Umbilical cord (tissue), 1 donor: ENCODE measurements at regions not wholly inside any gene's neighbourhood (a gene's known extent, or its start where the extent isn't known, plus 50 kb on each side); places are given as distances from the start of the nearest gene placed in this dataset.
"Not testable (repeated sequence)": the region's sequence is repeated elsewhere in the genome, so short reads cannot be mapped to it uniquely, and the experiment has no call there.

ENCODE experiments used
- DNase-seq: peaks from one replicate; pipeline ENCODE4 v3.0.0-alpha.2; 2015; ENCODE audit warnings: low spot score

DNA sequence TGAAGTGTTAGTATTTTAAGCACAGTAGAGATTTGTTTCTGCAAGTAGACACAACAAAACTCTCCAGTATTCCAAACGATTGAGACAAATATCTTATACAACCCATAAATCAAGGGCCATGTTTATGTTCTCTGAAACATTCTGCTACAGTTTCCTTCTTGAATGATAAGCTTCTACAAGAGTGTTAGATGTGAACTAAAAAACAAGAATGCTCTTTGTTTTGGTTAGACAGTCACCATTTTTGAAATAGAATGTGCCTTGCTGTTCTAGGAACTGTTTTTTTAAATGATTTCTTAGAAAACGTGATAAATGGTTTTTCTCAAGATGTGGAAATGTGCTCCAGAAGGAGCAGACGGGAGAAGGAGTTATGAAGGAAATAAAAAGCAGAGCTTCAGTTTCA is 1656.3 kb upstream of the FLRT2 start:
- no peak for DNase-seq

DNA sequence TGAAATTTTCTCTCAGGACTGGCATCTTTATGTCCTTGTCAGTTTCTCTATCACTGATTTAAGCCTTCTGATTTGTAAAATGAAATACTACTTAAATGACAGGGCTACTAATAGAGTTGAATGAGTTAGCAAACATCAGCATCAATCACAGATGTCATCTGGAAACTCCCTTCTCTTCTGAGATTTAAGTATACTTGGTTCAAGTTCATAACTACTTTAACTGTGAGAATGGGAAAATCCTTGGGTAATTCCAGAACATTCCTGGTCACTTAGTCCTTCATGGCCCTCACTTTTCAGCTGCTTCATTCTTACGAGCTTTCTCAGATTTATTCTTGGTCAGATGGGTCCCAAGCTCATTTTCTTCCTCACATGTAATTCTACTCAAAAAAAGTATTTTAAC is 1655.3 kb upstream of the FLRT2 start:
- DNase-seq: peak; percentile 35

- DNase-seq: no peak
Measured at GRCh38 chr14:83883732-83884131, 1646.2 kb upstream of the FLRT2 start.

GRCh38 chr14:83885837-83886293 is 1644.1 kb upstream of the FLRT2 start:
- no peak for DNase-seq

- DNase-seq: no peak
Measured at GRCh38 chr14:83887866-83888265, 1642.1 kb upstream of the FLRT2 start.

- no peak for DNase-seq
Measured at GRCh38 chr14:83893447-83893846, 1636.5 kb upstream of the FLRT2 start.

DNA sequence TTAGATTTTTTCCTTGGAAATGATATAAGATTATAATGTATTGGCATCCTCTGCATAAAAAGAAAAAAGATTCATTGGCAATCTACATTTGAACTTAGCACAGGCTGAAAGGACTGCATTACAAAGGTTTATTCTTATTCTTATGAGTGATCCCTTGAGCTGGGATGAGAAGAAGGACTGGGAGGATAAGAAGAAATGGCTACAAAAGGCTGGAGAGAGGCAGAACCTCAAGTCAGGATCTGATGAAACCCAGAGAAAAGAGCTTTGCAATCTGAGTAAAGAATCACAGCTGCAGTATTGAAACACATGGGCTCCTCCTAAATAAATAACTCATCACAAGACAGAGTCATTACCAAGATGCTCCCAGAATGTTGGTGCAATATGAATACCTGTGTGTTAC is 1635.4 kb upstream of the FLRT2 start:
- peak; percentile 92 for DNase-seq

- not testable (repeated sequence) for DNase-seq
Measured at GRCh38 chr14:83898558-83898957, 1631.4 kb upstream of the FLRT2 start.

- no peak for DNase-seq
Measured at GRCh38 chr14:83899706-83900105, 1630.2 kb upstream of the FLRT2 start.

DNA sequence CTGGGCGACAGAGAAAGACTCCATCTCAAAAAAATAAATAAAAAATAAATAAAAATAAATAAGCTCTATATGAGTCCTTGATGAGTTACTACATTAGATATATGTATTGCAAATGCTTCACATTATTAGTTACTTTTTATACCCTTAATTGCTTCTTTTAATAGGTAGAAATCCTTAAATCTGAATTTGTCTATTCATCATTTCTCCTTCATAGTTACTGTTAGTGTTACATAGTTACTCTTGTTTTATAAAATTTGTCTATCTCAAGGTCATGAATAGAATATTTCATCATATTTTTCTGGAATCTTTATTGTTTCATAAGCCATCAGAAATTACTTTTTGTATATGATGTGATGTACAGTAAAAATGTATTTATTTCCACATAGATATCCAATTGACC is 1624.8 kb upstream of the FLRT2 start:
- DNase-seq: no peak

DNA sequence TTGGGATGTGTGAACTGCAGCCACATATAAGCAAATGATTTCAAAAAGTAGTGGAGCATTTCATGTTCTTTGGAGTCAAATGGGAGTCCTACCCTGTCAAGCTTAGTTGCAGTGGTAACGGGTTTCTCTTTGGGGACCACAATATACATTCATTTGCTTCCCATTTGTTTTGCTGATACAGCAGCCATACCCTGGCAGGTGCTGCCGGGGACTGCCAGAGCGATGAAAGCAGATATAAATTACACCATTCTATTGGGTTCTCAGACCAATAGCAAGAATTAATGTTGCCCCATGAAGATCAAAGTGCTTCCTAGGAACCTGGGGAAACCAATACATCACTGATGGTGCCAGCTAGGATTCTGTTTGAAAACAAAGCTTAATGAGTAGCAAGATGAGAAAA is 1621.5 kb upstream of the FLRT2 start:
- no peak for DNase-seq

- DNase-seq: no peak
Measured at GRCh38 chr14:83909507-83909906, 1620.4 kb upstream of the FLRT2 start.

DNA sequence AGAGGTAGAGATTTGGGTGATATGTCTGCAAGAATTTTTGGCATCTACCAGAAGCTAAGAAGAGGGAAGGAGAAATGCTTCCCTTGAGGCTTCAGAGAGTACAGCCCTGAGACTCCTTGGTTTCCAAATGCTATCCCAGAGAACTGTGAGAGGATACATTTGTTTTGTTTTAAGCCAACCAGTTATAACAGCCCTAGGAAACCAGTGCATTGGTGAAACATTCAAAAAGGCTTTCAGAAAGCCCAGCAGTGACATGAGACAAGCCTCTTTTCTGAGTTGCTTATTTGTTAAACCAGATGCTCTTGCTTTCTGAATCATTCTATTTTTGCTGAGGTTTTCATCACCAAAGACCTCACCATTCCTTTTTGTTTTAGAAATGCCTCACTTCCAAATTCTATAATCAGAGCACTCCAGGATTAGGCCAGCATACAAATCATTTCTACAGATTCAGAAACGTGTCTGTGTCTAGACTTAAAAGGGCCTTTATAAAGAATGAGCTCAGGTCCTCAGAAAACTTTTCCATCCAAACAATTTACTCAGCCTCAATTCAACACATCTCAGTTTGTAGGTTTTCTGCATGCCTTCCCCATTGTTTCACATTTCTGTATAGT is 1617.8 kb upstream of the FLRT2 start:
- DNase-seq: peak; percentile 57

GRCh38 chr14:83913476-83913875 is 1616.5 kb upstream of the FLRT2 start:
- no peak for DNase-seq

DNA sequence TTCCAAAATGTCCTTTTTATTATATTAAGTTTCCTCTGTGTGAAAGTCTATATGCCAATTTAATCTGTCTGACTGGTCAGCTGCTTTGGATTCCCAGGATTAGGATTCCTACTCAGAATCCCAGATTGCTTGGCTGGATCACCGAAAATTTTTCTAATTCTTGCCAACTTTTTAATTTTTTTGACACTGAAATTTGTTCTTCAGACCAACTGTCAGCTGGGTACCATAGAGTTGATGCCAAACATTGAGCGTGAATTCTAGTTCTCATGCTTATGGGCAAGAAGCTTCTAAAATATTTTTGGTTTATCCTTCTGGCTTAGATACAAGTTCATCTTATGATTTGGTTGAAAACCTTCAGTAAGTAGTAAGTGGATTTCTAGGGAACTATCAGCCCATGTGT is 1611.4 kb upstream of the FLRT2 start:
- no peak for DNase-seq

GRCh38 chr14:83919675-83920074 is 1610.3 kb upstream of the FLRT2 start:
- not testable (repeated sequence) for DNase-seq

DNA sequence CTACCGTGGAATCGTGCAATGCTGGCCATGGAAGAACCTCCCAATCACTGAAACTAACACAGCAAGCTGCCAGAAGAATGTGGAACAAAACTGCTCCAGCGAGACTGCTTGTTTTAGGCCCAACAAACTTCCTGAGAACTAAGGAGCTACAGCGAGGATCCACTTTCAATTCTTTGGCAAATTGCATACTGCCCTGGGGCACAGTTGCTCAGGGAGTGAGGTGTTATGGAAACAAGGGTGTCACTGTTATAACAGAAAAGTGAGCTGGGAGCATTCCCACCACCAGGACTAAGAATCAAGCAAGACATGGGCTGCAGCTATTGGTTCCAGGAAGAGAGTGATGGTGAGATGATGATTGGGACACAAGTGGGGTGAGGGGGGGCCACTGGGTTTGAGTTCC is 1606.1 kb upstream of the FLRT2 start:
- no peak for DNase-seq

DNA sequence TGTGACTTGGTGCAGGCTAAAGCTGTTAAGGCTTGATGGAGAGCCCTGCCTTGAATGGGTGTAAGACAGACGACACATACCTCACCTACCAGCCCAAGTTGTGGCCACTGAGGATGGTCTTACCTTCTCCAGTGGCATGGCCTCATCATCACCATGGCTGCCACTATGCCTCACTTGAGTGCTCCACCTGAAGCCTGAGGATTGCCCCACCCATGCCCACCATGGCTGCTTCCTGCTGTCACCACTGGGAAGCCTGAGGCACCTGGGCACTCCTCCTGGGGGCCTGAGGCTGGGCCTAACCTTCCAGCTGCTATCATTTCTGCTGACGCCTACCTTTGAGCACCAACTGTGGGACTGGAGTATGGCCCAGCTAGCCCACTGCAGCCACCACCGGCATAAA is 1605.7 kb upstream of the FLRT2 start:
- DNase-seq: no peak

DNA sequence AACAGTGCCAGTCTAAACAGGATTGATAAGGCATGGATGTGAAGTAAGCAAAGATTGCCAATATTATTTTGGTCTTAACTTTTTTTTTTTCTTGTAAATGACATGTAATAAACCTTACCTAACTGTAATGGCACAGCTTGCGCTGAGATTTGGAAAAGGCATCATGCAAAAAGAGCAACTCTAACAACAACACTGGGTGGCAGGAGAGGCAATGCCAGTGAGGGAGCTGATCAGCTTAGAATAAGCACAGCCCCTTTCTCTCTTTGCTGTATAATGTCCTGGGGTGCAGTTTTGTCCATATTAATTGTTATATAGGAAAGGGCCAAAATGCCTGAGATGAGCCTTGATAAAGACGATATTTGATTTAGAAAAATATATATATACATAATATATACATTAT is 1589.7 kb upstream of the FLRT2 start:
- DNase-seq: no peak

DNA sequence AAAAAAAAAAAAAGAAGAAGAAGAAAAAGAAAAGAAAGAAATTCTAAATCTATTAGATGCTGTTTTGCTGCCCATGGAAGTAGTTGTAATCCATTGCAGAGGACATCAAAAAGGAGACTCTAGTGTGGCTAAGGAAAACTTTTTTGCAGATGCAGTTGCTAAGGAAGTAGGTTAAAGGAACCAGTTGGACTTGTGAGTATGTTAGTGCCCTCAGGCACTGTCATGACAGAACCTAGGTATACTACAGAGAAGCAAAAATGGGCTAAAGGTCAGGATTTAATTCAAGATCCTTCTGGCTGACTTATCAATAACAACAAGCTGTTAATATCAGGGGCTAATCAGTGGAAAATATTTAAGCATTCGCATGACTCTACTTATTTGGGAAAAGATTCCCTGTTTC is 1571.6 kb upstream of the FLRT2 start:
- DNase-seq: no peak

GRCh38 chr14:83960832-83961512 is 1569.0 kb upstream of the FLRT2 start:
- DNase-seq: no peak

GRCh38 chr14:83969998-83970397 is 1559.9 kb upstream of the FLRT2 start:
- DNase-seq: no peak

- no peak for DNase-seq
Measured at GRCh38 chr14:83972631-83973030, 1557.3 kb upstream of the FLRT2 start.
